GM19238 (cell line): ENCODE measurements at regions not wholly inside any gene's neighbourhood (a gene's known extent, or its start where the extent isn't known, plus 50 kb on each side); places are given as distances from the start of the nearest gene placed in this dataset.

Source experiments
- DNase-seq: peaks from one replicate; pipeline ENCODE4 v3.0.0; 2011; ENCODE audit warnings: low spot score; ENCODE audit not compliant: insufficient read length

DNA sequence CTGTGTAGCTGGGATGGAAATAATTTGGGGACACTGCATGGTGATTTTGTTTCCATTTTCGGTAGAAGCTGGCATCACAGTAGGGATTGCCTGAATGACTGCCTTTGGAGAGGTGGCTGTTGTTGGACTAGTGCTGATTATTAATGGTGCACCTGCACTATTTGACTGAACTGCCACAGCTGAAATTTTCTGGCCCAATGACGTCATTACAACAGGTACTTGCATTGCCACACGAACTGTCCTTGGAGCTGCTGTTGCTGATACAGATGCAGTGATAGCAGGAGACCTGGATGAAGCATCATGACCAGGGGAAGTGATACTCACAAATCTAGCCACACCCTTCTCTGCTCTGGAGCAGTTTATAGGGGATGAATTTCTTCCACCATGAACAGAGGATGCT lies 95.6 kb upstream of the FOXC1 start:
- DNase-seq = no peak

- no peak for DNase-seq
Observed at GRCh38 chr6:1515280-1515679, 94.4 kb upstream of the FOXC1 start.

DNA sequence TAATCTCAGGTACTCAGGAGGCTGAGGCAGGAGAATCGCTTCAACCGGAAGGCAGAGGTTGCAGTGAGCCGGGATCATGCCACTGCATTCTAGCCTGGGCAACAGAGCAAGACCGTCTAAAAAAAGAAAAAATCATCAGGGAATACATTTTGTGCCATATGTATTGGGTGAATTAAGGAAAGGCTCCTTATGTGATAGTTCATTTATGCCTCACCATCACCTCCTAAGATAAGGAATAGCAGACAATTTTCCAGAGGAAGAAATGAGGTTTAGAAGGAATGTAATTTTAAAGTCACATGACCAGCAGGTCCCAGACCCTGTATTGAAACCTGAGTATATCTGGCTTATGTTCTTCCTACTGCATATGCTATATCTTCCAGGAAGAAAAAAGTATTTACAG lies 93.9 kb upstream of the FOXC1 start:
- no peak for DNase-seq

DNA sequence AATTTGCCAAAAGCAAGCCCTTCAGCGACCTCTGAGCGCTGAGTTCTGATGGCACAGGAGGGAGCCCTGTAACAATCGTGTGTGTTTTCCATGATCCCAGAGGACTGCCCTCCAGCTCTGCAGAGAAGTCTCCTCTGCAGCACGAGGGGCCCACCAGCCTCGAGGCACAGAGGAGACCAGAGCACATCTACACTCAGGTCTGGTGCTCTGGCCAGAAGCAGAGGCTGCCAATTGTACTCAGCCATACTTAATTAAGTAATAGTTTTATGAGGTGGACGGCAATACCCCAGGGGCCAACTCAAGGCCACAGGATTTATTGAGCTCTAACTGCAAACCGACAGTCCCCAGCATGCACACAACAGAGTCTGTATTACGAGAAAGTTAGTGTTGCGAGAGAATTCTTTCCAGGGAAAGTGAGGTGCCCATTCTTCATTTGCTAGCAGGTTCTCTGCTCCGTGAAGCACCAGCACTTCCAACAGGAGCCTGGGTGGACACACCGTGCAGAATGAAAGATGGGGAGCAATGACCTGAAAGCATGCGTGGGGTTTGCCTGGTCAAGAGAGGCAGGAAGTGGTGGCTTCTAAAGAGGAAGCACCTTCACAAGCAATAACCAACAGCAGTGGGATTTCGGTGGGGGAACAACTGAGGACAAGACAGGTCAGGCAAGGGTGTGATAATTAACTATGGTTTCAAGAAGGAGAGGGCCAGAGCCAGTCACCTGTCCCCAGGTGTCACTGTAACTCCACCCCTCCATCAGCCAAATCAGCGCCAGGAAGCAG lies 92.8 kb upstream of the FOXC1 start:
- no peak for DNase-seq

DNA sequence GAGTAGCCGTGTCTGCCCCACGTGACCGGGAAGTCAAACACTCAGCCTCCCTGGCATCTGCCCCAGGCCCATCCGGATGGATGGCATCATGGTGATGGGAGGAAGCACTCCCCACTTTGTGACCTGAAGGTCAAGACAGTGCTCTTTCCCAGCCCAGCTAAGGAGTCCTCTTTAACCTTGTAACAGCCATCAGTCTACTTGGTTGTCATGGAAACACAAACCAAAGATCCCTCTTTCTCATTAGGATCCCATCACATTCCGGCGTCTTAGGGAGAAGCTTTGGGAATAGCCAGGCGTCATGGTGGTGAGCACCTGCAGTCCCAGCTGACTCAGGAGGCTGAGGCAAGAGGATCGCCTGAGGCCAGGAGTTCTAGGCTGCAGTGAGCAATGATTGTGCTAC lies 90.9 kb upstream of the FOXC1 start:
- DNase-seq = no peak

DNA sequence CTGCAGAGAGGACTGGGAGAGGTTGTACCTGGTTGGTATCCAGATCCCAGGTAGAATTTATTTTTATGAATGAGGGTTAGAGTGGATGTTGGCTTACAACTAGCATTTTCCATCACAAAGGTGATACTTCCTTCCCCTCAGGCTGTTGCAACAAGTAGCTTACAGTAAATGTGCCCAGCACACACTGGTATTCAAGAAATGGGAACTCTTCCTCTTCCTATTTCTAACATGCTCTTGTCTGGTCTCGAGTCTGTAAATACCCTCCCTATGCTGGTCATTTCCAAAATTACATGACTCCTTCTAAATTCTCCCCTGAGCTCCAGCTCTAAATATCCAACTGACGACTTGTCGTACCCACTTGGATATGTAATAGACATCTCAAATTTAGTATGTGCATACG lies 90.1 kb upstream of the FOXC1 start:
- DNase-seq = no peak

DNA sequence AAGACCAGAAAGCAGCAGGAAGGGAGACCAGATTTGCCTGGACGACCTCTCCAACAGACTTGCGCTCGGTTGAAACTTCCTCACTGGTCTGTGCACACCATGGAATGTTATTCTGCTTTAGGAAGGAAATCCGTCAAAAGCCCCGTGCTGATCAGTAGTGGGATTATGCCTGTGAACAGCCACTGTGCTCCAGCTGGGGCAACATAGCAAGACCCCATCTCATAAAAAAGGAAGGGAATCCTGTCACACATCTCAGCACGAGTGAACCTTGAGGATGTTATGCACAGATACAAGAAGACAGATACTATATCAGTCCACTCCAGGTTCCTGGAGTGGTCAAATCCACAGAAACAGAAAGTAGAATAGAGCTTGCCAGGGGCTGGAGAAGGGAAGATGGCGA lies 86.9 kb upstream of the FOXC1 start:
- DNase-seq = no peak

DNA sequence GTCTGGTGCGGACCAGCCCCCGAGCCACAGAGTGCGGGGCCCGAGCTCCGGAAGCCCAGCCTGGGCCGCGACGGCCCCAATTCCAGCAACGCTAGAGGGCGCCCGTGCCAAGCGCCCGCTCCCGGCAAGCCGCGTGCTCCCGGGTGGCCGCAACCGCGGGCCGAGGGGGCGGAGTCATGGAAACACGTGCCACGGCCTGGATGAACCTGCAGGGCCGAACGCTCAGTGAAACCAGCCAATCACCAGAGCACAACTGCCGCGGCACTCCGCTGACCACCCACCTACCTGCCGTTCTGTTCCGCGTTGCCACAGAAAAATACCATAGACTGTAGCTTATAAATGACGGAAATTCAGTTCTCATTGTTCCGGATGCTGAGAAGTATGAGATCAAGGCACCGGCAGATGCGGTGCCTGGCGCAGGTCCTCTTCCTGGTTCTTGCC lies 85.7 kb upstream of the FOXC1 start:
- DNase-seq = peak; percentile 47

DNA sequence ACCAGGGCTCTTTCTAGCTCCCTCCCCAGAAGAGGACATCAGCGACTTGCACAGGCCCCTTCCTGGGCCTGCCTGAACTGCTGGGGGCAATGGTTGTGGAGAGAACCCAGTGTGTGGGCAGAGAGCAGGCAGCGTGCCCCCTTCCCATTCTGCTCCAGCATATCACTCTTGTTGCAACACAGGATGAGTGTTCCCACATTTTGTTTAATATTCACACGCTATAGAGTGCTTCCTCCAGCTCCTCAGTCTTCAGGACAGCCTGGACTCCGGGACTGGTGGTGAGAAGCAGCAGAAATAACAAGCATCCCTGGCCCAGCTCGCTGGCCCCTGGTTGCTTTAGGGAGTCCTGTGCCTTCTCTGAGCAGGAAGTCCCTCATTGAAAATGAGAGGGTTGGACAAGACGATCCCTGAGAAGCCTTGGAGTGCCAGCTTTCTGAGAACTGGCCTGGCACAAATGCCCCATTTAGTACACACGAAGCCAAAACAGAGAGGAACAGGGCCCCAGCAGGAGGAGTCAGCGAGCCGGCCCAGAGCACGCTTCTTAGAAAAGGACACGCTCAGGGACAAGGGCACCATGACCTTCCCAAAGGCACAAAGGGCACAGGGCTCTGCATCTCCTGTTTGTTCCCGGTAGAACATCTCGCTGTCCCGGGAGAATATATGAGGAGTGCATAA lies 84.2 kb upstream of the FOXC1 start:
- no peak for DNase-seq

DNA sequence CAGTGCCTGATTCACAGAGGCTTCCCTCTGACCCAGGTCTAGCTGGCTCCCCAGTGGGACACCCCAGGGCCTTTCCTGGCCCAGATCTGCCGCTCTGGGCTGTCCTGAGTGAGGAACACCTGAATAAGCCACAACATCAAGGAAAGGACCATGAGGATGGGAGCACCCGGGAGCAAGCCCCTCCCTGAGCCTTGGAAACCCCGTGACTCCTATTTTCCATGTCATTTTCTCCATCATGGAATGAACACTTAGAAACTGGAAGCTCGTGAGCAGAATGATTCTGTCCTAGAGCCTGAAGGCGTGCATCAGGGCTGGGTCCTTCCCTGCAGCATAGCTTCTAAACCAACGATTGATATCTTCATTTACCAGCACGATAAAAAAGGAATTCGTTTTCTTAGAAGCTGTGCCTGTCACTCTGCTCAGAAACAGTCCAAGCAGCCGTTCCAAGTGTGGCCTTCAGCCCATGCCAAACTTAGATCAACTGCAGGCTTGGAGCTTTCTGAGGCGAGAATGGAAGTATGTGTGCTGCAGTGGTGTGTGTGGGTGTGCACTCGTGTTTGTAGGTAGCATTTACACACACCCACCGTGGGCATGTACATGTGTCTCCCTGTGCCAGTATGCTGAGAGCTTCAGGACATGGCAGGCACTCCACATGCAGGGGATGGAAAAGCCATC lies 83.2 kb upstream of the FOXC1 start:
- no peak for DNase-seq

GRCh38 chr6:1527073-1527457 lies 82.7 kb upstream of the FOXC1 start:
- peak; percentile 22 for DNase-seq

- no peak for DNase-seq
Observed at GRCh38 chr6:1535295-1535694, 74.4 kb upstream of the FOXC1 start.

DNA sequence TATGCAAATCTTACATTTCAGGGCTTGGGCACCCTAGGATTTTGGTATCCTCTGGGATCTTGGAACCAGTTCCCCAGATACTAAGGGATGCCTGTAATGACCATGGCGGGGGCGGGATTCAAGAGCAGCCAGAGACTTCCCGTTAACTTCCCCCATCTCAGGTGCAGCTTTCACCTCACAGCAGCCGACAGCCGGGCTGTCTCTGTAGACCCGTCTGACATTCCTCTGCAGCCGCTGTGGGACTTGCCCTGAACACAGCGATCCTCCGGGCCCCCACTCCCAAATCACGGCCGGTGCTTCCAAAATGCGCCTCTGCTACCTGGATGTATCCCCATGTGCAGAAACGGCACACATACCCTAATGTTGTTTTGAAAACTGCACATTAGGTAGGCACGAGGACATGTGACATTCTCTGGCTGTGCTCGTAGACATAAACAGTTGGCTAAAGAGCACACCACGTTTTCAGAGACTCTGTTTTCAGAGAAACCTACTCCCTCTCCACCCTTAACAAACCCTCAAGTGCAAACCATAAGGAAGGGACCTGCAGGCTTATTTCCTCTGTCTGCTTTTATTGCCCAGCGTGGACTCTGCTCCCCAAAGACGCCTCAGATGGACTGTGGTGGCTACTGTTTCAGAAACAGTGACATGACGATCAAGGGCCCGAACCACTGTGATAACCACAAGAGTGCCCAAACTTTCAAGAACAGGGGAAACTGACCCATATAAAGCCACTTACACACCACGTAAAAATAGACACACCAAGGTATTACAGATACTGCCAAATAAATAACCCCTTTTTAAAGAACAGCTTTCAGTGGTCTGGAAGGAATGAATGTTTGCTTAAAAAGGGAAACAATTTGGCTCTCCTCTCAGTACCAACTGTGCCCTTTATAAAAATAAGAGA lies 72.9 kb upstream of the FOXC1 start:
- no peak for DNase-seq

GRCh38 chr6:1538369-1538768 lies 71.3 kb upstream of the FOXC1 start:
- DNase-seq = no peak

- DNase-seq = no peak
Observed at GRCh38 chr6:1538810-1539478, 70.8 kb upstream of the FOXC1 start.

DNA sequence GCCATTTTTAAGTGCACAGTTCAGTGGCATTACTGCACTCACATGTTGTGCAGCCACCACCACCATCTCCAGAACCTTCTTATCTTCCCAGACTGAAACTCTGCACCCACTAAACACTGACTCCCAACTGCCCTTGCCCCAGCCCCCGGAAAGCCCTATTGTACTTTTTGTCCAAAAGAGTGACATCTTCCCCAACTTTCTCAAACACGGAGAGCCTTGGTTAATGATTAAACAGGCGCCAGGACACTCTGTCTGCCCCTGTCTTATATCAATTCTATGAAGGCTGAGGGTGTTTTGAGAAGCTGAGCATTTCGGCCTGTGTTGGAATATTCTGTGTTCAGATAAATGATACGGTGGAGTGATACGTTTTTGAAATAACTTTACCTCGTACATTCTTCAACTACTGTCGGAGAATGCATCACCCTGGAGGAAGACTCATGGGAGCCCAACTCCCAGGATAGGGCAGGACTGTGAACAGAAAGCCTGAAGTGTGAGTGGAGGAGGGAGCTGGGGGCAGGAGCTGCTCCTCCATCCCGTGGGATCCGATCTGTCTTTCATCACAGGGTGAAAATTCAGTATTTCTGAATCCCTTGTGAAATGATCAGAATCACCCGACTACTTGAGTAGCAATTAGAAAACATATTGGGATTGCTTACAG lies 68.7 kb upstream of the FOXC1 start:
- no peak for DNase-seq

- DNase-seq = no peak
Observed at GRCh38 chr6:1542335-1542734, 67.4 kb upstream of the FOXC1 start.

DNA sequence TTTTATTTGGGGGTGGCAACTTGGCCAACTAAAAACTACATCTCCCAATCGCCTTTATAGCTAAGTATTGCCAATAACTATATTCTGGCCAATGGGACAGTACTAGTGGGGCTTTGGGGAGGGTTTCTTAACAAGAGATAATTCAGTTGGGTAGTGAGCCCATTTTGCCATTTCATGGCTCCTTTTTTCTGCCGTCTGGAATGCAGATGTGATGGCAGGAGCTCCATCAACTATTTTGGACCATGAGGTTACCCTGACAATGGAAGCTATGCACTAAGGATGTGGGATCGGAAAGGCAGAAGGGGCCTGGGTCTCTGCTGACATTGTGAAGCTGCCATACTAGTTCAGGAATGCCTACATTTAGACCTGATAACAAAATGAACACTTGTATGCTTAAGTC lies 67.0 kb upstream of the FOXC1 start:
- DNase-seq = no peak

GRCh38 chr6:1544000-1544399 lies 65.7 kb upstream of the FOXC1 start:
- DNase-seq = no peak

DNA sequence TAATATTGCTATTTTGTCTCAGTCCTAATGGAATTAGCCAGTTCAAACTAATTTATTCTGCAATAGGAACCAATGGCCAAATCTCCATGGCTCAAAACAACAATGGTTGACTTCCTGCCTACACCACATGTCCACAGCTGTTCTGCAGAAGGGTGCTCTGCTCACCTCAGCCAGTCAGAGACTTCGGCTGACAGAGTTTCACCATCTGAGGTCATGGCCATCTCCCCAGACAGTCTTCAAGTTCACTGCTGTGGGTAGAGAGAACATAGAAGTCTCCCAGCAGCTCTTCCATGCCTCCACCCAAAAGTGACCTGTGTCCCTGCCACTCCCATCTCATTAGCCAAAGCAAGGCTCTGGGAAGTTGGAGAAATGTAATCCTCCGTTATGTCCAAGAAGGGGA lies 65.1 kb upstream of the FOXC1 start:
- no peak for DNase-seq

GRCh38 chr6:1545654-1546053 lies 64.1 kb upstream of the FOXC1 start:
- DNase-seq = no peak
